K562 (cell line): ENCODE measurements at regions not wholly inside any gene's neighbourhood (a gene's known extent, or its start where the extent isn't known, plus 50 kb on each side); places are given as distances from the start of the nearest gene placed in this dataset.

Experiments
- ADNP ChIP-seq: fragments of 200-800 bp; sonication (Bioruptor generic); IDR thresholded peaks from 2 replicates; pipeline ENCODE4 v1.6.1; 2016; ENCODE audit warnings: missing genetic modification characterization, missing compliant biosample characterization
- ARID4B ChIP-seq: sonication (generic); formaldehyde crosslinking; IDR thresholded peaks from 2 replicates; pipeline ENCODE4 v1.8.0; 2022; ENCODE audit warnings: mild to moderate bottlenecking, missing genetic modification reagents
- EP400 ChIP-seq: fragments of 450-650 bp; IDR thresholded peaks from 2 replicates; pipeline ENCODE4 v1.6.1; 2017; ENCODE audit warnings: antibody characterized with exemption, mild to moderate bottlenecking, moderate library complexity
- ERF ChIP-seq: fragments of 450-650 bp; formaldehyde crosslinking; IDR thresholded peaks from 2 replicates; pipeline ENCODE4 v1.4.0; 2020; ENCODE audit warnings: mild to moderate bottlenecking, mixed read lengths
- MAZ ChIP-seq, 2 experiments: fragments of 450-650 bp in 1 of 2; sonication (generic) in 1 of 2; formaldehyde crosslinking; IDR thresholded peaks in 1 of 2; conservative IDR thresholded peaks in 1 of 2; 2 replicates each; pipeline versions ENCODE4 v1.4.0 to v1.5.0; 2020; ENCODE audit warnings: mild to moderate bottlenecking in 1 of 2, missing genetic modification reagents in 1 of 2
- MEIS2 ChIP-seq: fragments of 450-650 bp; IDR thresholded peaks from 2 replicates; pipeline ENCODE4 v1.6.1; 2014; ENCODE audit warnings: mild to moderate bottlenecking; ENCODE audit not compliant: partially characterized antibody
- MTF1 ChIP-seq: fragments of 250-450 bp; sonication (Bioruptor Pico); IDR thresholded peaks from 2 replicates; pipeline ENCODE4 v1.9.0; 2021; ENCODE audit warnings: moderate library complexity, mild to moderate bottlenecking, inconsistent platforms, borderline replicate concordance
- NBN ChIP-seq: fragments of 450-650 bp; IDR thresholded peaks from 2 replicates; pipeline ENCODE4 v1.6.1; 2016; ENCODE audit warnings: low read depth, mild to moderate bottlenecking
- NFATC3 ChIP-seq: fragments of 450-650 bp; IDR thresholded peaks from 2 replicates; pipeline ENCODE4 v1.6.1; 2017; ENCODE audit warnings: mild to moderate bottlenecking
- NFE2 ChIP-seq: IDR thresholded peaks from 2 replicates; pipeline ENCODE4 v1.6.1; 2014; ENCODE audit warnings: antibody characterized with exemption, low read depth
- NUFIP1 ChIP-seq: fragments of 450-650 bp; IDR thresholded peaks from 2 replicates; pipeline ENCODE4 v1.6.1; 2018; ENCODE audit not compliant: partially characterized antibody
- SETDB1 ChIP-seq: IDR thresholded peaks from one replicate; pipeline ENCODE4 v1.6.1; 2012; ENCODE audit warnings: low read length, control low read depth, inconsistent platforms
- SMAD1 ChIP-seq: fragments of 150-350 bp; IDR thresholded peaks from 2 replicates; pipeline ENCODE4 v1.6.1; 2014; ENCODE audit warnings: low read length, low read depth; ENCODE audit not compliant: partially characterized antibody
- UBTF ChIP-seq, 2 experiments: IDR thresholded peaks; 2 replicates each; pipeline ENCODE4 v1.6.1; 2012; ENCODE audit warnings: improper control_type of control experiment in 2 of 2, low read depth in 2 of 2, low read length in 2 of 2, borderline replicate concordance in 1 of 2
- ZBED1 ChIP-seq: IDR thresholded peaks from 2 replicates; pipeline ENCODE4 v1.6.1; 2014
- ZNF41 ChIP-seq: fragments of 250-450 bp; sonication (Bioruptor Pico); conservative IDR thresholded peaks from 2 replicates; pipeline ENCODE4 v1.4.0; 2020; ENCODE audit warnings: mild to moderate bottlenecking
- TF ChIP-seq, protein P1 (sequence below): sonication (generic); formaldehyde crosslinking; IDR thresholded peaks from 2 replicates; pipeline ENCODE4 v1.8.1; 2023; ENCODE audit warnings: mild to moderate bottlenecking, missing genetic modification reagents
- TF ChIP-seq, protein P2 (sequence below): sonication (generic); formaldehyde crosslinking; IDR thresholded peaks from 2 replicates; pipeline ENCODE4 v1.8.0; 2022; ENCODE audit warnings: missing genetic modification reagents, mild to moderate bottlenecking, borderline replicate concordance

GRCh38 chr12:116336542-116337065 lies 59.1 kb upstream of the MED13L start (continued):
- TF ChIP-seq NFATC3 (no peak), ERF (CRISPR knock-in tag) (no peak), SETDB1 (no peak), MAZ (CRISPR knock-in tag; conservative IDR thresholded peaks at IDR 0.05 in 1 of 2, IDR thresholded peaks at IDR 0.05 in 1 of 2) (peak in 1 of 2 experiments; percentile 27; a peak in 1 of 4 replicates), SMAD1 (no peak), ADNP (tag) (no peak), MTF1 (CRISPR knock-in tag) (no peak), UBTF (IDR thresholded peaks at IDR 0.05; ENCODE audit: borderline replicate concordance in 1 of 2, low read depth in 2 of 2, low read length in 2 of 2) (no peak), NFE2 (peak; percentile 76), NUFIP1 (no peak), ARID4B (no peak), EP400 (peak; percentile 57), ZNF41 (CRISPR knock-in tag) (no peak), ZBED1 (no peak), MEIS2 (peak; percentile 50), NBN (no peak)
- TF ChIP-seq, protein P1, sequence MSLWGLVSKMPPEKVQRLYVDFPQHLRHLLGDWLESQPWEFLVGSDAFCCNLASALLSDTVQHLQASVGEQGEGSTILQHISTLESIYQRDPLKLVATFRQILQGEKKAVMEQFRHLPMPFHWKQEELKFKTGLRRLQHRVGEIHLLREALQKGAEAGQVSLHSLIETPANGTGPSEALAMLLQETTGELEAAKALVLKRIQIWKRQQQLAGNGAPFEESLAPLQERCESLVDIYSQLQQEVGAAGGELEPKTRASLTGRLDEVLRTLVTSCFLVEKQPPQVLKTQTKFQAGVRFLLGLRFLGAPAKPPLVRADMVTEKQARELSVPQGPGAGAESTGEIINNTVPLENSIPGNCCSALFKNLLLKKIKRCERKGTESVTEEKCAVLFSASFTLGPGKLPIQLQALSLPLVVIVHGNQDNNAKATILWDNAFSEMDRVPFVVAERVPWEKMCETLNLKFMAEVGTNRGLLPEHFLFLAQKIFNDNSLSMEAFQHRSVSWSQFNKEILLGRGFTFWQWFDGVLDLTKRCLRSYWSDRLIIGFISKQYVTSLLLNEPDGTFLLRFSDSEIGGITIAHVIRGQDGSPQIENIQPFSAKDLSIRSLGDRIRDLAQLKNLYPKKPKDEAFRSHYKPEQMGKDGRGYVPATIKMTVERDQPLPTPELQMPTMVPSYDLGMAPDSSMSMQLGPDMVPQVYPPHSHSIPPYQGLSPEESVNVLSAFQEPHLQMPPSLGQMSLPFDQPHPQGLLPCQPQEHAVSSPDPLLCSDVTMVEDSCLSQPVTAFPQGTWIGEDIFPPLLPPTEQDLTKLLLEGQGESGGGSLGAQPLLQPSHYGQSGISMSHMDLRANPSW (CRISPR knock-in tag): no peak
- TF ChIP-seq, protein P2, sequence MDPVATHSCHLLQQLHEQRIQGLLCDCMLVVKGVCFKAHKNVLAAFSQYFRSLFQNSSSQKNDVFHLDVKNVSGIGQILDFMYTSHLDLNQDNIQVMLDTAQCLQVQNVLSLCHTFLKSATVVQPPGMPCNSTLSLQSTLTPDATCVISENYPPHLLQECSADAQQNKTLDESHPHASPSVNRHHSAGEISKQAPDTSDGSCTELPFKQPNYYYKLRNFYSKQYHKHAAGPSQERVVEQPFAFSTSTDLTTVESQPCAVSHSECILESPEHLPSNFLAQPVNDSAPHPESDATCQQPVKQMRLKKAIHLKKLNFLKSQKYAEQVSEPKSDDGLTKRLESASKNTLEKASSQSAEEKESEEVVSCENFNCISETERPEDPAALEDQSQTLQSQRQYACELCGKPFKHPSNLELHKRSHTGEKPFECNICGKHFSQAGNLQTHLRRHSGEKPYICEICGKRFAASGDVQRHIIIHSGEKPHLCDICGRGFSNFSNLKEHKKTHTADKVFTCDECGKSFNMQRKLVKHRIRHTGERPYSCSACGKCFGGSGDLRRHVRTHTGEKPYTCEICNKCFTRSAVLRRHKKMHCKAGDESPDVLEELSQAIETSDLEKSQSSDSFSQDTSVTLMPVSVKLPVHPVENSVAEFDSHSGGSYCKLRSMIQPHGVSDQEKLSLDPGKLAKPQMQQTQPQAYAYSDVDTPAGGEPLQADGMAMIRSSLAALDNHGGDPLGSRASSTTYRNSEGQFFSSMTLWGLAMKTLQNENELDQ: no peak
